ENCODE measurements at regions not wholly inside any gene's neighbourhood (a gene's known extent, or its start where the extent isn't known, plus 50 kb on each side); places are given as distances from the start of the nearest gene placed in this dataset.

GRCh38 chr16:62639890-62640289 lies 603.7 kb upstream of the CDH8 start:
- Histone ChIP-seq H3K4me1 (ENCODE audit: control insufficient read depth, insufficient read depth, low read length) (no peaks in the 10 kb centered on the region), H3K4me3 (ENCODE audit: low read length) (no peak overlapping the region), H3K36me3 (ENCODE audit: control insufficient read depth, insufficient read depth, low read length) (no peaks in the 10 kb centered on the region), H3K27ac (ENCODE audit: low read length) (no peak overlapping the region), H3K9me3 (ENCODE audit: control insufficient read depth, low read depth, low read length) (peaks cover 2% of the 10 kb centered on the region), H3K27me3 (ENCODE audit: control insufficient read depth, insufficient read depth, low read length) (no peaks in the 10 kb centered on the region)
- no peak for DNase-seq

- Histone ChIP-seq H3K9me3 (ENCODE audit: control insufficient read depth, low read depth, low read length) (no peaks in the 10 kb centered on the region), H3K4me1 (ENCODE audit: control insufficient read depth, insufficient read depth, low read length) (no peaks in the 10 kb centered on the region), H3K27ac (ENCODE audit: low read length) (no peak overlapping the region), H3K36me3 (ENCODE audit: control insufficient read depth, insufficient read depth, low read length) (no peaks in the 10 kb centered on the region), H3K27me3 (ENCODE audit: control insufficient read depth, insufficient read depth, low read length) (no peaks in the 10 kb centered on the region), H3K4me3 (ENCODE audit: low read length) (no peak overlapping the region)
- WGBS (ENCODE audit: insufficient coverage, low lambda C conversion rate), result 63% methylated on average over 2 of the region's 5 CpGs
- DNase-seq, result no peak
Measured at GRCh38 chr16:62638964-62639870, 603.0 kb upstream of the CDH8 start.

- 85% methylated on average over 2 of the region's 4 CpGs for WGBS (ENCODE audit: insufficient coverage, low lambda C conversion rate)
- Histone ChIP-seq H3K36me3 (ENCODE audit: control insufficient read depth, insufficient read depth, low read length) (no peaks in the 10 kb centered on the region), H3K4me3 (ENCODE audit: low read length) (no peak overlapping the region), H3K27me3 (ENCODE audit: control insufficient read depth, insufficient read depth, low read length) (no peaks in the 10 kb centered on the region), H3K4me1 (ENCODE audit: control insufficient read depth, insufficient read depth, low read length) (no peaks in the 10 kb centered on the region), H3K9me3 (ENCODE audit: control insufficient read depth, low read depth, low read length) (no peaks in the 10 kb centered on the region), H3K27ac (ENCODE audit: low read length) (no peak overlapping the region)
- no peak for DNase-seq
Measured at GRCh38 chr16:62638324-62638911, 602.2 kb upstream of the CDH8 start.

GRCh38 chr16:62625326-62625725 lies 589.1 kb upstream of the CDH8 start:
- DNase-seq, result no peak
- Histone ChIP-seq H3K27me3 (ENCODE audit: control insufficient read depth, insufficient read depth, low read length) (no peaks in the 10 kb centered on the region), H3K9me3 (ENCODE audit: control insufficient read depth, low read depth, low read length) (no peaks in the 10 kb centered on the region), H3K4me1 (ENCODE audit: control insufficient read depth, insufficient read depth, low read length) (no peaks in the 10 kb centered on the region), H3K27ac (ENCODE audit: low read length) (no peak overlapping the region), H3K4me3 (ENCODE audit: low read length) (no peak overlapping the region), H3K36me3 (ENCODE audit: control insufficient read depth, insufficient read depth, low read length) (no peaks in the 10 kb centered on the region)
- no CpG with 5 or more reads among the region's 2 CpGs for WGBS (ENCODE audit: insufficient coverage, low lambda C conversion rate)

- no peak overlapping the region for H3K27ac ChIP-seq (ENCODE audit: low read length)
- no peaks in the 10 kb centered on the region for H3K4me1 ChIP-seq (ENCODE audit: control insufficient read depth, insufficient read depth, low read length)
- H3K9me3 ChIP-seq (ENCODE audit: control insufficient read depth, low read depth, low read length), result no peaks in the 10 kb centered on the region
- DNase-seq, result no peak
- H3K4me3 ChIP-seq (ENCODE audit: low read length), result no peak overlapping the region
- H3K36me3 ChIP-seq (ENCODE audit: control insufficient read depth, insufficient read depth, low read length), result no peaks in the 10 kb centered on the region
- H3K27me3 ChIP-seq (ENCODE audit: control insufficient read depth, insufficient read depth, low read length), result no peaks in the 10 kb centered on the region
Measured at GRCh38 chr16:62620275-62620674, 584.0 kb upstream of the CDH8 start.

- H3K27me3 ChIP-seq (ENCODE audit: control insufficient read depth, insufficient read depth, low read length), result no peaks in the 10 kb centered on the region
- no peak for DNase-seq
- no peaks in the 10 kb centered on the region for H3K36me3 ChIP-seq (ENCODE audit: control insufficient read depth, insufficient read depth, low read length)
- no peak overlapping the region for H3K27ac ChIP-seq (ENCODE audit: low read length)
- no peaks in the 10 kb centered on the region for H3K9me3 ChIP-seq (ENCODE audit: control insufficient read depth, low read depth, low read length)
- no peak overlapping the region for H3K4me3 ChIP-seq (ENCODE audit: low read length)
- WGBS (ENCODE audit: insufficient coverage, low lambda C conversion rate), result 0% methylated on average over 1 of the region's 2 CpGs
- H3K4me1 ChIP-seq (ENCODE audit: control insufficient read depth, insufficient read depth, low read length), result no peaks in the 10 kb centered on the region
Measured at GRCh38 chr16:62615526-62615925, 579.3 kb upstream of the CDH8 start.

- Histone ChIP-seq H3K27me3 (ENCODE audit: control insufficient read depth, insufficient read depth, low read length) (no peaks in the 10 kb centered on the region), H3K9me3 (ENCODE audit: control insufficient read depth, low read depth, low read length) (no peaks in the 10 kb centered on the region), H3K4me1 (ENCODE audit: control insufficient read depth, insufficient read depth, low read length) (no peaks in the 10 kb centered on the region), H3K4me3 (ENCODE audit: low read length) (no peak overlapping the region), H3K27ac (ENCODE audit: low read length) (no peak overlapping the region), H3K36me3 (ENCODE audit: control insufficient read depth, insufficient read depth, low read length) (no peaks in the 10 kb centered on the region)
- WGBS (ENCODE audit: insufficient coverage, low lambda C conversion rate), result no CpG with 5 or more reads among the region's 7 CpGs
- DNase-seq, result no peak
Measured at GRCh38 chr16:62610291-62610690, 574.1 kb upstream of the CDH8 start.

GRCh38 chr16:62602790-62603189 lies 566.6 kb upstream of the CDH8 start:
- no peak overlapping the region for H3K4me3 ChIP-seq (ENCODE audit: low read length)
- no peaks in the 10 kb centered on the region for H3K9me3 ChIP-seq (ENCODE audit: control insufficient read depth, low read depth, low read length)
- WGBS (ENCODE audit: insufficient coverage, low lambda C conversion rate), result 83% methylated on average over 1 of the region's 3 CpGs
- no peak overlapping the region for H3K27ac ChIP-seq (ENCODE audit: low read length)
- no peaks in the 10 kb centered on the region for H3K27me3 ChIP-seq (ENCODE audit: control insufficient read depth, insufficient read depth, low read length)
- H3K36me3 ChIP-seq (ENCODE audit: control insufficient read depth, insufficient read depth, low read length), result no peaks in the 10 kb centered on the region
- DNase-seq, result no peak
- H3K4me1 ChIP-seq (ENCODE audit: control insufficient read depth, insufficient read depth, low read length), result no peaks in the 10 kb centered on the region

- no peaks in the 10 kb centered on the region for H3K27me3 ChIP-seq (ENCODE audit: control insufficient read depth, insufficient read depth, low read length)
- DNase-seq, result no peak
- H3K27ac ChIP-seq (ENCODE audit: low read length), result no peak overlapping the region
- H3K36me3 ChIP-seq (ENCODE audit: control insufficient read depth, insufficient read depth, low read length), result no peaks in the 10 kb centered on the region
- no peaks in the 10 kb centered on the region for H3K4me1 ChIP-seq (ENCODE audit: control insufficient read depth, insufficient read depth, low read length)
- H3K4me3 ChIP-seq (ENCODE audit: low read length), result no peak overlapping the region
- no peaks in the 10 kb centered on the region for H3K9me3 ChIP-seq (ENCODE audit: control insufficient read depth, low read depth, low read length)
Measured at GRCh38 chr16:62597875-62598274, 561.6 kb upstream of the CDH8 start.

GRCh38 chr16:62596584-62596983 lies 560.3 kb upstream of the CDH8 start:
- no peaks in the 10 kb centered on the region for H3K9me3 ChIP-seq (ENCODE audit: control insufficient read depth, low read depth, low read length)
- no peaks in the 10 kb centered on the region for H3K27me3 ChIP-seq (ENCODE audit: control insufficient read depth, insufficient read depth, low read length)
- no peak overlapping the region for H3K27ac ChIP-seq (ENCODE audit: low read length)
- H3K36me3 ChIP-seq (ENCODE audit: control insufficient read depth, insufficient read depth, low read length), result no peaks in the 10 kb centered on the region
- no peak overlapping the region for H3K4me3 ChIP-seq (ENCODE audit: low read length)
- H3K4me1 ChIP-seq (ENCODE audit: control insufficient read depth, insufficient read depth, low read length), result no peaks in the 10 kb centered on the region
- WGBS (ENCODE audit: insufficient coverage, low lambda C conversion rate), result no CpG with 5 or more reads among the region's 1 CpG
- no peak for DNase-seq

GRCh38 chr16:62596125-62596524 lies 559.9 kb upstream of the CDH8 start:
- no peaks in the 10 kb centered on the region for H3K27me3 ChIP-seq (ENCODE audit: control insufficient read depth, insufficient read depth, low read length)
- no peak overlapping the region for H3K4me3 ChIP-seq (ENCODE audit: low read length)
- no peak overlapping the region for H3K27ac ChIP-seq (ENCODE audit: low read length)
- no peaks in the 10 kb centered on the region for H3K4me1 ChIP-seq (ENCODE audit: control insufficient read depth, insufficient read depth, low read length)
- H3K36me3 ChIP-seq (ENCODE audit: control insufficient read depth, insufficient read depth, low read length), result no peaks in the 10 kb centered on the region
- DNase-seq, result no peak
- WGBS (ENCODE audit: insufficient coverage, low lambda C conversion rate), result 25% methylated on average over 1 of the region's 6 CpGs
- no peaks in the 10 kb centered on the region for H3K9me3 ChIP-seq (ENCODE audit: control insufficient read depth, low read depth, low read length)
